OCI-LY1 (cell line): ENCODE measurements at regions not wholly inside any gene's neighbourhood (a gene's known extent, or its start where the extent isn't known, plus 50 kb on each side); places are given as distances from the start of the nearest gene placed in this dataset.
"Not testable (repeated sequence)": the region's sequence is repeated elsewhere in the genome, so short reads cannot be mapped to it uniquely, and the experiment has no call there.

Experiments
- H2AFZ ChIP-seq: fragments of 200-600 bp; sonication (generic), shearing (Covaris generic); 2 replicates; pipeline ENCODE4 v1.6.0; 2014; ENCODE audit warnings: antibody characterized with exemption, mild to moderate bottlenecking, low read length
- H3F3A ChIP-seq: fragments of 200-600 bp; sonication (generic), shearing (Covaris generic); 2 replicates; pipeline ENCODE4 v1.6.0; 2014; ENCODE audit warnings: mild to moderate bottlenecking, antibody characterized with exemption, low read length, moderate library complexity; ENCODE audit not compliant: insufficient read depth
- H3K27ac ChIP-seq: fragments of 200-600 bp; sonication (generic); 2 replicates; pipeline ENCODE4 v1.5.1; 2014; ENCODE audit warnings: low read length, mixed run types, mild to moderate bottlenecking, low read depth; ENCODE audit not compliant: poor library complexity, severe bottlenecking
- H3K27me3 ChIP-seq: fragments of 200-600 bp; sonication (generic); 2 replicates; pipeline ENCODE4 v1.6.0; 2014; ENCODE audit warnings: antibody characterized with exemption, mild to moderate bottlenecking, low read length, moderate library complexity; ENCODE audit not compliant: insufficient read depth
- H3K36me3 ChIP-seq: fragments of 200-600 bp; sonication (generic); 2 replicates; pipeline ENCODE4 v1.6.1; 2014; ENCODE audit warnings: mild to moderate bottlenecking, antibody characterized with exemption, low read length, moderate library complexity, mixed read lengths; ENCODE audit not compliant: insufficient read depth
- H3K4me1 ChIP-seq: fragments of 200-600 bp; sonication (generic); 2 replicates; pipeline ENCODE4 v1.5.1; 2014; ENCODE audit warnings: mild to moderate bottlenecking, low read length, moderate library complexity; ENCODE audit not compliant: insufficient read depth, severe bottlenecking
- H3K4me2 ChIP-seq: fragments of 200-600 bp; sonication (generic), shearing (Covaris generic); 2 replicates; pipeline ENCODE4 v1.6.1; 2014; ENCODE audit warnings: low read length
- H3K4me3 ChIP-seq: fragments of 200-600 bp; sonication (generic); 2 replicates; pipeline ENCODE4 v1.5.1; 2014; ENCODE audit warnings: low read length, low read depth, mild to moderate bottlenecking, mixed read lengths; ENCODE audit not compliant: poor library complexity, severe bottlenecking
- H3K79me2 ChIP-seq: fragments of 200-600 bp; shearing (Covaris generic); 2 replicates; pipeline ENCODE4 v1.6.1; 2016; ENCODE audit warnings: mixed run types, low read length, mixed read lengths; ENCODE audit not compliant: insufficient read depth
- H3K9ac ChIP-seq: fragments of 200-600 bp; sonication (generic), shearing (Covaris generic); 2 replicates; pipeline ENCODE4 v1.6.1; 2014; ENCODE audit warnings: mild to moderate bottlenecking, low read length, mixed read lengths
- H3K9me2 ChIP-seq: fragments of 200-600 bp; sonication (generic), shearing (Covaris generic); 2 replicates; pipeline ENCODE4 v1.6.1; 2014; ENCODE audit warnings: low read depth, mild to moderate bottlenecking, low read length, mixed read lengths
- H3K9me3 ChIP-seq: fragments of 200-600 bp; shearing (Covaris generic); 2 replicates; pipeline ENCODE4 v1.6.1; 2014; ENCODE audit warnings: low read length, mixed read lengths
- H4K20me1 ChIP-seq: fragments of 200-600 bp; sonication (generic), shearing (Covaris generic); 2 replicates; pipeline ENCODE4 v1.6.0; 2016; ENCODE audit warnings: mild to moderate bottlenecking, low read length; ENCODE audit not compliant: insufficient read depth
- CTCF ChIP-seq: fragments of 200-600 bp; sonication (generic), shearing (Covaris generic); IDR thresholded peaks from 2 replicates; pipeline ENCODE4 v1.5.1; 2017; ENCODE audit warnings: mild to moderate bottlenecking, antibody characterized with exemption, low read length, moderate library complexity, mixed read lengths
- EZH2 ChIP-seq: fragments of 200-600 bp; sonication (generic), shearing (Covaris generic); IDR thresholded peaks from 2 replicates; pipeline ENCODE4 v1.8.0; 2017; ENCODE audit warnings: borderline replicate concordance, mixed run types, mild to moderate bottlenecking, antibody characterized with exemption, low read length, moderate library complexity, mixed read lengths

GRCh38 chr17:45668316-45668715, 115.8 kb upstream of the CRHR1 start:
- Histone ChIP-seq H3K9ac (no peak overlapping the region), H3K79me2 (no peaks in the 10 kb centered on the region), H3K9me2 (no peaks in the 10 kb centered on the region), H3F3A (no peaks in the 10 kb centered on the region), H3K36me3 (no peaks in the 10 kb centered on the region), H2AFZ (no peak overlapping the region), H4K20me1 (no peaks in the 10 kb centered on the region), H3K4me2 (no peak overlapping the region), H3K9me3 (no peaks in the 10 kb centered on the region), H3K27me3 (0 out of 2 replicates have a peak, but pooled peaks cover 4% of the 10 kb centered on the region), H3K4me1 (no peaks in the 10 kb centered on the region), H3K4me3 (no peak overlapping the region), H3K27ac (no peak overlapping the region)
- TF ChIP-seq EZH2 = no peak
- TF ChIP-seq CTCF = no peak

GRCh38 chr17:45672301-45672700, 111.8 kb upstream of the CRHR1 start:
- H3K4me1 ChIP-seq = no peaks in the 10 kb centered on the region
- no peak overlapping the region for H3K9ac ChIP-seq
- no peak overlapping the region for H2AFZ ChIP-seq
- no peak for TF ChIP-seq CTCF
- no peak for TF ChIP-seq EZH2
- H3K27ac ChIP-seq = no peak overlapping the region
- H3F3A ChIP-seq = no peaks in the 10 kb centered on the region
- no peaks in the 10 kb centered on the region for H3K36me3 ChIP-seq
- H3K4me2 ChIP-seq = no peak overlapping the region
- H4K20me1 ChIP-seq = no peaks in the 10 kb centered on the region
- H3K9me2 ChIP-seq = no peaks in the 10 kb centered on the region
- no peaks in the 10 kb centered on the region for H3K9me3 ChIP-seq
- no peaks in the 10 kb centered on the region for H3K79me2 ChIP-seq
- no peaks in the 10 kb centered on the region for H3K27me3 ChIP-seq
- no peak overlapping the region for H3K4me3 ChIP-seq

DNA sequence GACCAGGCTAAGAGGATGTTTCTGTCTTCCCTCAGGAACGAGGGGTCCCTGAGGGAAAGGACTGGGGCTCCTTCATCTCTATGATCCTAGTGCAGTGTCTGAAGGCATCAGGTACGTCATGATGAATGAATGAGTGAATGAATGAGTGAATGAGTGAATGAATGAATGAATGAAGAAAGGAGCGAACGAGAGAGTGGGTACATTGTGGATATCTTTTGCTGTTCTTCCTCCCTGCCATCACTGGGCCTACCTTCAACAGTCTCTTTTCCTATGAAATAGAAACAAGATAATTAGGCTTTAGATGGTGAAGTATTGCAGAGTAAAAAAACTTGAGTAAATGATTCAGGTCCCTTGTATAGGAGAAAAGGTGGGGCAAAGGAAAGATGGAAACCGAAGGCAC, 111.3 kb upstream of the CRHR1 start:
- Histone ChIP-seq H3K27me3 (no peaks in the 10 kb centered on the region), H3K9ac (no peak overlapping the region), H4K20me1 (no peaks in the 10 kb centered on the region), H3K79me2 (no peaks in the 10 kb centered on the region), H3F3A (no peaks in the 10 kb centered on the region), H2AFZ (no peak overlapping the region), H3K27ac (no peak overlapping the region), H3K4me1 (no peaks in the 10 kb centered on the region), H3K4me3 (no peak overlapping the region), H3K9me3 (no peaks in the 10 kb centered on the region), H3K9me2 (no peaks in the 10 kb centered on the region), H3K4me2 (no peak overlapping the region), H3K36me3 (no peaks in the 10 kb centered on the region)
- no peak for TF ChIP-seq EZH2
- TF ChIP-seq CTCF = no peak

GRCh38 chr17:45673759-45674158, 110.4 kb upstream of the CRHR1 start:
- not testable (repeated sequence) for H3F3A ChIP-seq, H3K4me1 ChIP-seq, H2AFZ ChIP-seq, H3K4me2 ChIP-seq, H3K36me3 ChIP-seq, H3K4me3 ChIP-seq, H3K9ac ChIP-seq, H3K9me2 ChIP-seq, H4K20me1 ChIP-seq, H3K79me2 ChIP-seq, H3K9me3 ChIP-seq, H3K27me3 ChIP-seq, H3K27ac ChIP-seq
